Endodermal cell (in vitro differentiated cells): ENCODE measurements at regions not wholly inside any gene's neighbourhood (a gene's known extent, or its start where the extent isn't known, plus 50 kb on each side); places are given as distances from the start of the nearest gene placed in this dataset.
A peak's percentile ranks its signal among the peaks of the same experiment; 100 is the strongest.

Experiments
- DNase-seq: peaks from one replicate; pipeline ENCODE4 v3.0.0-alpha.2; 2017
- H3K27ac ChIP-seq: 2 replicates; pipeline ENCODE4 v1.5.1; 2013; ENCODE audit warnings: mild to moderate bottlenecking, low read depth, low read length, moderate library complexity
- H3K27me3 ChIP-seq: 2 replicates; pipeline ENCODE4 v1.6.1; 2013; ENCODE audit warnings: mild to moderate bottlenecking, low read length, moderate library complexity; ENCODE audit not compliant: insufficient read depth, control insufficient read depth, poor library complexity, severe bottlenecking
- H3K36me3 ChIP-seq: 2 replicates; pipeline ENCODE4 v1.7.0; 2013; ENCODE audit warnings: mild to moderate bottlenecking, low read length, moderate library complexity; ENCODE audit not compliant: control insufficient read depth, insufficient read depth
- H3K4me1 ChIP-seq: one replicate; pipeline ENCODE4 v1.7.0; 2013; ENCODE audit warnings: low read length; ENCODE audit not compliant: control insufficient read depth, insufficient read depth
- H3K4me3 ChIP-seq: 2 replicates; pipeline ENCODE4 v1.5.1; 2013; ENCODE audit warnings: mild to moderate bottlenecking, low read length, moderate library complexity
- H3K9ac ChIP-seq: 2 replicates; pipeline ENCODE4 v1.6.1; 2013; ENCODE audit warnings: mild to moderate bottlenecking, low read length, moderate library complexity; ENCODE audit not compliant: poor library complexity, severe bottlenecking; ENCODE audit errors: extremely low read depth
- H3K9me3 ChIP-seq: 2 replicates; pipeline ENCODE4 v1.6.1; 2013; ENCODE audit warnings: mild to moderate bottlenecking, low read length, moderate library complexity; ENCODE audit not compliant: control insufficient read depth
- H3K27ac Mint-ChIP-seq: 2 replicates; pipeline ENCODE4 v1.8.0; 2020; ENCODE audit warnings: mixed read lengths
- H3K27me3 Mint-ChIP-seq: 2 replicates; pipeline ENCODE4 v1.8.0; 2021; ENCODE audit warnings: mild to moderate bottlenecking, mixed read lengths; ENCODE audit not compliant: insufficient read depth
- H3K36me3 Mint-ChIP-seq: 2 replicates; pipeline ENCODE4 v1.8.0; 2020; ENCODE audit warnings: low read depth, mixed read lengths
- H3K4me1 Mint-ChIP-seq: 2 replicates; pipeline ENCODE4 v1.8.0; 2020; ENCODE audit warnings: mixed read lengths
- H3K4me3 Mint-ChIP-seq: 2 replicates; pipeline ENCODE4 v1.8.0; 2020; ENCODE audit warnings: mild to moderate bottlenecking, moderate library complexity, mixed read lengths
- H3K9me3 Mint-ChIP-seq: 2 replicates; pipeline ENCODE4 v1.8.0; 2020; ENCODE audit warnings: mild to moderate bottlenecking, mixed read lengths
- WGBS, 2 experiments: methylation state at CpG; one replicate each; pipeline versions ENCODE4 v1.1.5 to v1.1.7; 2013; ENCODE audit warnings: missing lambda C conversion rate in 2 of 2, mixed read lengths in 1 of 2; ENCODE audit not compliant: insufficient coverage in 1 of 2, insufficient read length in 1 of 2; 5-methylcytosine and 5-hydroxymethylcytosine counted together
- TF ChIP-seq, protein P1 (sequence below): fragments of 200-600 bp; sonication (generic); conservative IDR thresholded peaks from 2 replicates; pipeline ENCODE4 v1.5.0; 2021; ENCODE audit warnings: antibody characterized with exemption, mild to moderate bottlenecking

- Histone ChIP-seq H3K27ac (no peak overlapping the region), H3K36me3 (no peaks in the 10 kb centered on the region), H3K4me1 (no peaks in the 10 kb centered on the region), H3K9ac (no peak overlapping the region), H3K4me3 (no peak overlapping the region), H3K9me3 (no peaks in the 10 kb centered on the region), H3K27me3 (no peaks in the 10 kb centered on the region)
- H3K4me3 Mint-ChIP-seq: no peak overlapping the region
- no peaks in the 10 kb centered on the region for H3K27me3 Mint-ChIP-seq
- 90 to 93% methylated on average over 3 to 4 of the region's 4 CpGs for WGBS, 2 experiments
- H3K27ac Mint-ChIP-seq: no peak overlapping the region
- peaks cover 4% of the 10 kb centered on the region for H3K4me1 Mint-ChIP-seq
- no peaks in the 10 kb centered on the region for H3K36me3 Mint-ChIP-seq
- TF ChIP-seq, protein P1, sequence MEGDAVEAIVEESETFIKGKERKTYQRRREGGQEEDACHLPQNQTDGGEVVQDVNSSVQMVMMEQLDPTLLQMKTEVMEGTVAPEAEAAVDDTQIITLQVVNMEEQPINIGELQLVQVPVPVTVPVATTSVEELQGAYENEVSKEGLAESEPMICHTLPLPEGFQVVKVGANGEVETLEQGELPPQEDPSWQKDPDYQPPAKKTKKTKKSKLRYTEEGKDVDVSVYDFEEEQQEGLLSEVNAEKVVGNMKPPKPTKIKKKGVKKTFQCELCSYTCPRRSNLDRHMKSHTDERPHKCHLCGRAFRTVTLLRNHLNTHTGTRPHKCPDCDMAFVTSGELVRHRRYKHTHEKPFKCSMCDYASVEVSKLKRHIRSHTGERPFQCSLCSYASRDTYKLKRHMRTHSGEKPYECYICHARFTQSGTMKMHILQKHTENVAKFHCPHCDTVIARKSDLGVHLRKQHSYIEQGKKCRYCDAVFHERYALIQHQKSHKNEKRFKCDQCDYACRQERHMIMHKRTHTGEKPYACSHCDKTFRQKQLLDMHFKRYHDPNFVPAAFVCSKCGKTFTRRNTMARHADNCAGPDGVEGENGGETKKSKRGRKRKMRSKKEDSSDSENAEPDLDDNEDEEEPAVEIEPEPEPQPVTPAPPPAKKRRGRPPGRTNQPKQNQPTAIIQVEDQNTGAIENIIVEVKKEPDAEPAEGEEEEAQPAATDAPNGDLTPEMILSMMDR: no peak
- no peaks in the 10 kb centered on the region for H3K9me3 Mint-ChIP-seq
- no peak for DNase-seq
These were observed 644.7 kb upstream of the CDH6 start for GRCh38 chr5:30548580-30549305.

GRCh38 chr5:30540150-30540549 lies 653.3 kb upstream of the CDH6 start:
- no peak for DNase-seq
- Histone ChIP-seq H3K4me3 (no peak overlapping the region), H3K4me1 (no peaks in the 10 kb centered on the region), H3K27ac (no peak overlapping the region), H3K9ac (no peak overlapping the region), H3K9me3 (no peaks in the 10 kb centered on the region), H3K36me3 (no peaks in the 10 kb centered on the region), H3K27me3 (no peaks in the 10 kb centered on the region)
- no peaks in the 10 kb centered on the region for H3K36me3 Mint-ChIP-seq
- no peak overlapping the region for H3K27ac Mint-ChIP-seq
- no peak overlapping the region for H3K4me3 Mint-ChIP-seq
- WGBS, 2 experiments: 94% methylated on average over 4 of the region's 4 CpGs; no CpG with 5 or more reads in 1 of the 2 experiments
- H3K4me1 Mint-ChIP-seq: peaks cover 7% of the 10 kb centered on the region
- H3K27me3 Mint-ChIP-seq: no peaks in the 10 kb centered on the region
- TF ChIP-seq, protein P1: no peak
- no peaks in the 10 kb centered on the region for H3K9me3 Mint-ChIP-seq

DNA sequence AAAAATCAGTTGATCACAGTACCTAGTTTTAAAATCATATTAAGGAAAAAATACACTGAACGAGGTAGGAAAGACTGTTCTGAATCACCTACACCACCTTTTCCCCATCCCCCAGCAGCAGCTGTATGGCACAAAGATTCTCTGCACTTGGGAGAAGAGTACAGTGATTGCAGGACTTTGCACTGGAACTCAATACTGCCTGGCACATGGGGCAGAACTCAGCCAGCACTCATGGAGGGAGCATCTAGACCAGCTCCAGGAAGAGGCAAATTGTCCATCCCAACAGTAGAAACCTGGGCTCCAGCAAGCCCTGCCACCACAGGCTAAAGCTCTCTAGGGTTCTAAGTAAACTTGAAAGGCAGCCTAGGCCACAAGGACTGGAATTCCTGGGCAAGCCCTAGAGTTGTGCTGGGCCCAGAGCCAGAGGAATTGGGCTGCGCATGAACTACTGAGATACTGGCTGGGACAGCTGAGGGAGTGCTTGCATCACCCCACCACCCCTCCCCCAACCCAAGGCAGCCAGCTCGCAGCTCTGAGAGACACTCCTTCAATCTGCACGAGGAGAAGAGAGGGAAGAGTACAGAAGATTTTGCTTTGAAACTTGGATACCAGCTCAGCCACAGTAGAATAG lies 654.4 kb upstream of the CDH6 start:
- H3K27me3 ChIP-seq: no peaks in the 10 kb centered on the region
- H3K4me3 ChIP-seq: no peak overlapping the region
- peaks cover 7% of the 10 kb centered on the region for H3K4me1 Mint-ChIP-seq
- no peaks in the 10 kb centered on the region for H3K27me3 Mint-ChIP-seq
- DNase-seq: peak; percentile 56
- no peaks in the 10 kb centered on the region for H3K4me1 ChIP-seq
- H3K27ac Mint-ChIP-seq: no peak overlapping the region
- 40 to 84% methylated on average over 1 to 4 of the region's 4 CpGs for WGBS, 2 experiments
- H3K4me3 Mint-ChIP-seq: no peak overlapping the region
- TF ChIP-seq, protein P1: no peak
- H3K9me3 Mint-ChIP-seq: no peaks in the 10 kb centered on the region
- H3K9me3 ChIP-seq: no peaks in the 10 kb centered on the region
- no peak overlapping the region for H3K9ac ChIP-seq
- no peaks in the 10 kb centered on the region for H3K36me3 Mint-ChIP-seq
- H3K27ac ChIP-seq: no peak overlapping the region
- H3K36me3 ChIP-seq: no peaks in the 10 kb centered on the region
